BLaER1 (cell line): ENCODE measurements at regions not wholly inside any gene's neighbourhood (a gene's known extent, or its start where the extent isn't known, plus 50 kb on each side); places are given as distances from the start of the nearest gene placed in this dataset.

Source experiments
- H3K27ac ChIP-seq: shearing (Covaris generic); formaldehyde crosslinking; 2 replicates; pipeline ENCODE4 v1.8.1; 2022
- H3K27me3 ChIP-seq: shearing (Covaris generic); formaldehyde crosslinking; 2 replicates; pipeline ENCODE4 v1.8.1; 2022
- H3K36me3 ChIP-seq: shearing (Covaris generic); formaldehyde crosslinking; 2 replicates; pipeline ENCODE4 v1.8.1; 2022
- H3K4me1 ChIP-seq: shearing (Covaris generic); formaldehyde crosslinking; 2 replicates; pipeline ENCODE4 v1.8.1; 2022
- H3K4me2 ChIP-seq: shearing (Covaris generic); formaldehyde crosslinking; 2 replicates; pipeline ENCODE4 v1.8.1; 2022
- H3K4me3 ChIP-seq: shearing (Covaris generic); formaldehyde crosslinking; 2 replicates; pipeline ENCODE4 v1.8.1; 2022
- H3K9ac ChIP-seq: shearing (Covaris generic); formaldehyde crosslinking; 2 replicates; pipeline ENCODE4 v1.8.1; 2022
- H3K9me3 ChIP-seq: shearing (Covaris generic); formaldehyde crosslinking; 2 replicates; pipeline ENCODE4 v1.8.1; 2022
- H4K20me1 ChIP-seq: shearing (Covaris generic); formaldehyde crosslinking; 2 replicates; pipeline ENCODE4 v1.8.1; 2022
- Cebpa-rat ChIP-seq: shearing (Covaris generic); IDR thresholded peaks from 2 replicates; pipeline ENCODE4 v1.8.1; 2022

DNA sequence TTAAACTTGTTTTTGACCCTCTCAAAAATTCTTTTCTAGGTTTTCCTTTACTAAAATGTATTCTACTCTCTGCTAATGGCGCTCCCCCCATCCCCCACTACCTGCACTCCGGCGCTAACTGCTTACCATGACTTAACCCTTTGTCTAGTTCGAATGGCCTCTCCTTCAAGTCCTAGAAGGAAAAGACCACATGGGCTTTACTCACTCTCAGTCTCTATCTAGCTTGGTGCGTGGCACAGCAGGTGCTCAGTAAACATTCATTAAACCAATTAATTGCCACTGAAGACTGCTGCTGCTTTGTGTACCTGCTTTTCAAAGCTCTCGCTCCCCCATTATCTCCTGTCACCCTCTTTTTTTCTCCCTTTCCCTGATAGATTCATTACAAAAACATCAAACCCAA, 457.7 kb upstream of the THRB start:
- no peaks in the 10 kb centered on the region for H3K27me3 ChIP-seq
- no peaks in the 10 kb centered on the region for H3K36me3 ChIP-seq

DNA sequence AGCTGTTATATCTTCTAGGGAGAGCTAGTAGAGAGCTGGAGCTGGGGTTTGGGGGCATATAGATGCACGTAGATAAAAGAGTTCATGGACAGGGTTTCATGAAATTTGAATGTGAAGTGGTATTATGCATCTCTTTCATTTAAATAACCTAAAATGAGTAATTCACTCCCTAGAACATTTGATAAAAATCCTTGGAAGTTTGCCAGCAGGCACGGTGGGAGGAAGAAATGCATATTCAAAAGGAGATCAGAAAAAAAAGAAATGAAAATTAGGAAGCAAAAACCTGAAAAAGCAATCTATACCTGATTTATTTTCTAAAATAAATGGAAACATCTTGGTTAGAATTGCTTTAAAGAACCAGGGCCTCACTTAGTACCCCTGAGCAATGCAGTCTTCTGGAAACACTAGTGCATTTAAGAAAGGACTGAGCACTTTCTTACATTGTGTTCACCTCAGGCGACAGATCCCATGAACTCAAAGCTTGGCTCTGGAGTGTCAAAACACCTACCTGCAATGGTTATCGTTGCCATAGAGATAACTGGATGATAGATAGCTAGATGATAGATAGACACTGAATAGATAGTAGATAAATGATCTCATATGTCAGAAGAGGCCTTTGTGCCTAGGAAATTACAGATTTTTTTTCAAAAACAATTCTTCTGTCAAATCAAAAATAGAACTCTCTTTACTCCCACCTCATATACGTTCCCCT, 458.6 kb upstream of the THRB start:
- Histone ChIP-seq H3K4me3 (no peak overlapping the region), H3K27me3 (no peaks in the 10 kb centered on the region), H3K36me3 (no peaks in the 10 kb centered on the region), H3K9ac (no peak overlapping the region), H3K4me2 (no peak overlapping the region), H3K4me1 (no peaks in the 10 kb centered on the region), H3K27ac (no peak overlapping the region), H4K20me1 (no peaks in the 10 kb centered on the region), H3K9me3 (no peaks in the 10 kb centered on the region)
- no peak for TF ChIP-seq Cebpa-rat

More for the DNA sequence above, 457.7 kb upstream of the THRB start:
- no peaks in the 10 kb centered on the region for H4K20me1 ChIP-seq
- no peaks in the 10 kb centered on the region for H3K4me1 ChIP-seq
- no peak for TF ChIP-seq Cebpa-rat
- no peak overlapping the region for H3K9ac ChIP-seq
- H3K27ac ChIP-seq = no peak overlapping the region
- no peak overlapping the region for H3K4me3 ChIP-seq
- no peaks in the 10 kb centered on the region for H3K9me3 ChIP-seq
- H3K4me2 ChIP-seq = no peak overlapping the region

- Histone ChIP-seq H3K9me3 (no peaks in the 10 kb centered on the region), H3K27me3 (no peaks in the 10 kb centered on the region), H3K36me3 (no peaks in the 10 kb centered on the region), H3K27ac (no peak overlapping the region), H4K20me1 (no peaks in the 10 kb centered on the region), H3K4me3 (no peak overlapping the region), H3K4me1 (no peaks in the 10 kb centered on the region), H3K9ac (no peak overlapping the region), H3K4me2 (no peak overlapping the region)
- no peak for TF ChIP-seq Cebpa-rat
Observed at GRCh38 chr3:24956613-24957012, 462.0 kb upstream of the THRB start.

DNA sequence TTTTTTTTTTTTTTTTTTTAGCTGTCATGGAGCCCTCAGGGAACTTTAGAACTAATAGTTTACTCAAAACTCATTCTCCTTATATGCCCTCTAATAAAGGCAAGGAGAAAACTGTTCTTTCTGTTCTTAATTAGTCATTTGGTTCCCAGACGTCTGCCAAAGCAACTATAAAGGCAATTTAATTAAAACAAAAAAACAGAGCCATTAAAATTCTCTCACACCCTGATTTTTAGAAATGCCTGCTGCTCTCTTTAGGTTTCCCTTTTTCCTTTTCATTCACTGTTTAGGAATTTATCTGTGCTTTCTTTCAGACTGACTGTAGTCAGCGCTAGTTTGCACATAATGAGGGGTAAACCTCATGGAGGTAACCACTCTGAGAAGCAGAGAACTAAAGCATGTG, 463.6 kb upstream of the THRB start:
- H4K20me1 ChIP-seq = no peaks in the 10 kb centered on the region
- H3K9ac ChIP-seq = no peak overlapping the region
- no peaks in the 10 kb centered on the region for H3K36me3 ChIP-seq
- no peaks in the 10 kb centered on the region for H3K27me3 ChIP-seq
- no peak overlapping the region for H3K4me2 ChIP-seq
- no peaks in the 10 kb centered on the region for H3K4me1 ChIP-seq
- H3K27ac ChIP-seq = no peak overlapping the region
- TF ChIP-seq Cebpa-rat = no peak
- H3K4me3 ChIP-seq = no peak overlapping the region
- no peaks in the 10 kb centered on the region for H3K9me3 ChIP-seq

DNA sequence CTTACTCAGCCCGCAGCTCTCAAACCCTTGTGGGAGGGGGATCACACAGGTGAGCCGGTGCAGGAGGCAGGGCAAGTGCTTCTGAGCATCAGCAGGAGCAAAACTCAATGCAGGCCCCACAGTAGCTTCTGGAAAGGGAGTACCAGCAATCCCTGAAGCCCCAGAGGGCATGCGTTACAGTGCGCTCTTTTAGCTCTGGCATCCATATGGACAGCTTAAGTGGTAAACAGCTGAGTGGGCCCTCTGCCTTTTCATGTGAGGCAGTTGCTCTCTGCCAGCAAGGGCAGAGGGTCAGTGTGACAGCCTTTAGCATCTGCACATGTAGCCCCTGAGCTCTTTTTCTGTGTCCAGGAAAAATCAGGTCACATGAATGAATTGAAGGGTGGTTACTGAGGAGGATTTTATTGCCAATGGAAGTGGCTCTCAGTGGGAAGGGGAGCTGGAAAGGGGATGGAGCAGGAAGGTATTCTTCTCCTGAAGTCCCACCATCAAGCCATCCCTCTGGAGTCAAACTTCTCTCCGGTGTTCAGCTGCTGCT, 464.3 kb upstream of the THRB start:
- Histone ChIP-seq H3K27ac (no peak overlapping the region), H3K36me3 (no peaks in the 10 kb centered on the region), H3K4me3 (no peak overlapping the region), H3K4me2 (no peak overlapping the region), H3K27me3 (no peaks in the 10 kb centered on the region), H3K9ac (no peak overlapping the region), H3K9me3 (no peaks in the 10 kb centered on the region), H3K4me1 (no peaks in the 10 kb centered on the region), H4K20me1 (no peaks in the 10 kb centered on the region)
- TF ChIP-seq Cebpa-rat = no peak

DNA sequence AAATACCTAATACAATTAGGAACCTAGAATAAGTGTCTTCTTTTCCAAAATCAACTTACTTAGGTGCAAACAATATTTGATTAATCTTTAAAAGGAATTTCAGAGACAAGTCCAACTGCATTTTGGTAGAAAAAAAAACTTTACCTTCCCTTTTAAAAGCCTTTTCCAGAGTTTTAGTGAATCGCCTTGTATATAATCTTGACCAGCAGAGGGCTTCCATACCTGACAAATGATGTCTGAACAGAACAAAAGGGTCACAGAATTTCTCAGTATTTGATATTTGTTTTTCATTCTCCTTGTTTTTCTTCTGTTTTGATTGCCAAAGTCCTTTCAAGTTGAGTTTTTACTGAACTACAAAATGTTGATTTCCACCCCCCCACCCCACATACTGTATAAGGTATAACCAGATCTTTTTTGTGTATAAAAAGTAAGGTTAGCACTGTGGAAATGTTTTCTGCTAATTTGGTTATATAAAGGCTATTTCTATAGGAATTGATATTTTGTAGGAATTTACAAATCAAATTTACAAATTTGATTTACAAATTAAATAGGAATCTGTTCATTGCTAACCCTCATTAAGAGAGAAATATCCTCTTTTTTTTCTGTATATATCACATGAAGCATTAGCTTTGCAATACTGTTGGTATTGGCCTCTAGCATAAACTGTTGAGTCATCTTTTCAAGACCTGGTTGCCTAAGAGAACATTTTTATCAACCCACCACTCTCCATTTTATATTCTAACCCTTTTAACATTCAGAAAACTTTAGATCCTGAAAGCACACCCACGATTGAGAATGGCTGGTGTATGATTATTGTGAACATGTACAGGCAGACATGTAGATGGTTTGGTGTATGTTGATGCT, 464.1 kb upstream of the RARB start:
- no peak overlapping the region for H3K27ac ChIP-seq
- H3K4me1 ChIP-seq = no peaks in the 10 kb centered on the region
- H3K4me3 ChIP-seq = no peak overlapping the region
- no peaks in the 10 kb centered on the region for H4K20me1 ChIP-seq
- H3K9ac ChIP-seq = no peak overlapping the region
- no peaks in the 10 kb centered on the region for H3K27me3 ChIP-seq
- no peaks in the 10 kb centered on the region for H3K9me3 ChIP-seq
- H3K4me2 ChIP-seq = no peak overlapping the region
- no peak for TF ChIP-seq Cebpa-rat
- H3K36me3 ChIP-seq = no peaks in the 10 kb centered on the region

- Histone ChIP-seq H3K27ac (no peak overlapping the region), H3K4me1 (no peaks in the 10 kb centered on the region), H3K9me3 (no peaks in the 10 kb centered on the region), H3K27me3 (no peaks in the 10 kb centered on the region), H3K4me3 (no peak overlapping the region), H3K9ac (no peak overlapping the region), H3K36me3 (no peaks in the 10 kb centered on the region), H4K20me1 (no peaks in the 10 kb centered on the region), H3K4me2 (no peak overlapping the region)
- TF ChIP-seq Cebpa-rat = no peak
Observed at GRCh38 chr3:24965706-24966385, 462.2 kb upstream of the RARB start.

GRCh38 chr3:24968036-24968435, 460.0 kb upstream of the RARB start:
- H3K9ac ChIP-seq = no peak overlapping the region
- H3K9me3 ChIP-seq = no peaks in the 10 kb centered on the region
- H4K20me1 ChIP-seq = no peaks in the 10 kb centered on the region
- H3K4me3 ChIP-seq = no peak overlapping the region
- no peak for TF ChIP-seq Cebpa-rat
- H3K27me3 ChIP-seq = no peaks in the 10 kb centered on the region
- no peaks in the 10 kb centered on the region for H3K4me1 ChIP-seq
- H3K27ac ChIP-seq = no peak overlapping the region
- H3K4me2 ChIP-seq = no peak overlapping the region
- no peaks in the 10 kb centered on the region for H3K36me3 ChIP-seq

DNA sequence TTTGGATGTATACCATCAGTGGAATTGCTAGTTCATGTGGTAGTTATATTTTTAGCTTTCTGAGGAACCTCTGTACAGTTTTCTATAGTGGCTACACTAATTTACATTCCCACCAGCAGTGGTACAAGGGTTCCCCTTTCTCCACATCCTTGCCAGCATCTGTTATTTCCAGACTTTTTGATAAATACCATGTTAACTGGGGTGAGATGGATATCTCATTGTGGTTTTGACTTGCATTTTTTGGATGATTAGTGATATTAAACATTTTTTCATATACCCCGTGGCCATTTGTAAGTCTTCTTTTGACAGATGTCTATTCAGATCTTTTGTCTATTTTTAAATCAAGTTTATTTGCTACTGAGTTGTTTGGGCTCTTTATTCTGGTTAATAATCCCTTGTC, 455.6 kb upstream of the RARB start:
- Histone ChIP-seq H3K9ac (no peak overlapping the region), H3K4me1 (no peaks in the 10 kb centered on the region), H3K27ac (no peak overlapping the region), H3K27me3 (no peaks in the 10 kb centered on the region), H3K9me3 (no peaks in the 10 kb centered on the region), H3K36me3 (no peaks in the 10 kb centered on the region), H4K20me1 (no peaks in the 10 kb centered on the region), H3K4me3 (no peak overlapping the region), H3K4me2 (no peak overlapping the region)
- no peak for TF ChIP-seq Cebpa-rat

GRCh38 chr3:24981309-24981708, 446.8 kb upstream of the RARB start:
- H3K27me3 ChIP-seq = no peaks in the 10 kb centered on the region
- H3K27ac ChIP-seq = no peak overlapping the region
- TF ChIP-seq Cebpa-rat = no peak
- H3K36me3 ChIP-seq = no peaks in the 10 kb centered on the region
- no peak overlapping the region for H3K4me2 ChIP-seq
- no peak overlapping the region for H3K4me3 ChIP-seq
- H3K9ac ChIP-seq = no peak overlapping the region
- H4K20me1 ChIP-seq = no peaks in the 10 kb centered on the region
- H3K4me1 ChIP-seq = no peaks in the 10 kb centered on the region
- no peaks in the 10 kb centered on the region for H3K9me3 ChIP-seq
